NCI-H1105 treated with DMSO at 0.1 percent for 48 hours (cell line): ENCODE measurements at regions not wholly inside any gene's neighbourhood (a gene's known extent, or its start where the extent isn't known, plus 50 kb on each side); places are given as distances from the start of the nearest gene placed in this dataset.
"Not testable (repeated sequence)": the region's sequence is repeated elsewhere in the genome, so short reads cannot be mapped to it uniquely, and the experiment has no call there.

ENCODE experiments used
- DNase-seq: peaks from one replicate; lab custom pipeline; 2025; lab: John Stamatoyannopoulos, UW

- DNase-seq, result no peak
These were observed 495.4 kb downstream of the TOX3 start for GRCh38 chr16:52051414-52052172.

- DNase-seq, result no peak
These were observed 496.5 kb downstream of the TOX3 start for GRCh38 chr16:52050418-52050817.

GRCh38 chr16:52035436-52035835 is 511.5 kb downstream of the TOX3 start:
- no peak for DNase-seq

- no peak for DNase-seq
These were observed 512.1 kb downstream of the TOX3 start for GRCh38 chr16:52034830-52035229.

GRCh38 chr16:52033992-52034391 is 513.0 kb downstream of the TOX3 start:
- DNase-seq, result no peak

GRCh38 chr16:52022980-52023379 is 524.0 kb downstream of the TOX3 start:
- DNase-seq, result no peak

GRCh38 chr16:52022177-52022576 is 524.8 kb downstream of the TOX3 start:
- no peak for DNase-seq

- DNase-seq, result no peak
These were observed 530.6 kb downstream of the TOX3 start for GRCh38 chr16:52016387-52016786.

GRCh38 chr16:52005551-52005950 is 541.4 kb downstream of the TOX3 start:
- DNase-seq, result no peak

GRCh38 chr16:52004343-52004742 is 542.6 kb downstream of the TOX3 start:
- DNase-seq, result no peak

- no peak for DNase-seq
These were observed 544.9 kb downstream of the TOX3 start for GRCh38 chr16:52002026-52002425.

GRCh38 chr16:51996516-51996915 is 550.4 kb downstream of the TOX3 start:
- DNase-seq, result peak; percentile 69

GRCh38 chr16:51994597-51994996 is 552.3 kb downstream of the TOX3 start:
- DNase-seq, result peak; percentile 100

- DNase-seq, result no peak
These were observed 557.2 kb downstream of the TOX3 start for GRCh38 chr16:51989637-51990230.

GRCh38 chr16:51988977-51989376 is 558.0 kb downstream of the TOX3 start:
- no peak for DNase-seq

- DNase-seq, result no peak
These were observed 559.4 kb downstream of the TOX3 start for GRCh38 chr16:51987519-51987918.

- DNase-seq, result no peak
These were observed 560.2 kb downstream of the TOX3 start for GRCh38 chr16:51986717-51987116.

- no peak for DNase-seq
These were observed 560.6 kb downstream of the TOX3 start for GRCh38 chr16:51986301-51986700.

- DNase-seq, result no peak
These were observed 561.8 kb downstream of the TOX3 start for GRCh38 chr16:51985126-51985525.

- no peak for DNase-seq
These were observed 562.5 kb downstream of the TOX3 start for GRCh38 chr16:51984395-51984794.

- peak; percentile 89 for DNase-seq
These were observed 563.9 kb downstream of the TOX3 start for GRCh38 chr16:51982715-51983680.

- DNase-seq, result no peak
These were observed 565.2 kb downstream of the TOX3 start for GRCh38 chr16:51981725-51982124.

GRCh38 chr16:51977506-51977905 is 569.4 kb downstream of the TOX3 start:
- not testable (repeated sequence) for DNase-seq
